ENCODE measurements at regions not wholly inside any gene's neighbourhood (a gene's known extent, or its start where the extent isn't known, plus 50 kb on each side); places are given as distances from the start of the nearest gene placed in this dataset.

- TF ChIP-seq POLR2A (IDR thresholded peaks at IDR 0.05) (no peak), CTCF (IDR thresholded peaks at IDR 0.05) (no peak), POLR2AphosphoS5 (IDR thresholded peaks at IDR 0.05; ENCODE audit: insufficient read depth in 1 of 2, low read depth in 1 of 2) (no peak)
Measured at GRCh38 chr16:51224317-51224716, 73.2 kb upstream of the SALL1 start.

All from vagina (tissue), 2 donors.